WI38 (cell line): ENCODE measurements at regions not wholly inside any gene's neighbourhood (a gene's known extent, or its start where the extent isn't known, plus 50 kb on each side); places are given as distances from the start of the nearest gene placed in this dataset.

Experiments
- H3K4me3 ChIP-seq: 2 replicates; pipeline ENCODE4 v1.5.1; 2011; ENCODE audit warnings: low read depth, mild to moderate bottlenecking, control low read depth, low read length
- CTCF ChIP-seq: IDR thresholded peaks from 2 replicates; pipeline ENCODE4 v1.5.1; 2012; ENCODE audit warnings: low read depth, mild to moderate bottlenecking, control low read depth, low read length

- H3K4me3 ChIP-seq, result no peak overlapping the region
- no peak for TF ChIP-seq CTCF
Observed at GRCh38 chr22:47325249-47325648, 562.8 kb downstream of the TBC1D22A start.

DNA sequence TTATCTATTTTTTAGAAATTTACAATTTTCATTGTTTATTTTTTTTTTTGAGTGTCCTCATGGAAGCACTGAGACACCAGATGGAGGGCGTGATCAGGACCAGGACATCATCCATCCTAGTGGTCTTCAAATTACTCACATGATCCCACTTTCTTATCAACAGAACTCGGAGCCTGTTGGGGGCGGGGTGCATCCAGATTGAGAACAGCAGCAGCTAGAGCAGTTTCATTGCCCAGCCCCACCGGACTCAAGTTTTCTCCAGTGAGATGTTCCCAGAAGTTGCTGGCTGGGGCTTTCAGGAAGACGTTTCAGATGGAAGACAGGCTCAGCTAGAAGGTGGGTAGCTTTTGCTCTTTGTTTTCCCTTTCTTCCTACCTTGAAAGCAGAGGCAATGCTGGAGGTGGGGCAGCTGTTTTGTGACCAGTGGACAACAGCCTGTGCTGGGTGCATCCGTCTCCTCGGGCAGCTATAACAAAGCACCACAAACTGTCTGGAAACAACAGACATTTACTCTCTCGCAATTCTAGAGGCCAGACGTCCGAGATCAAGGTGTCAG is 562.1 kb downstream of the TBC1D22A start:
- no peak for TF ChIP-seq CTCF
- no peak overlapping the region for H3K4me3 ChIP-seq

DNA sequence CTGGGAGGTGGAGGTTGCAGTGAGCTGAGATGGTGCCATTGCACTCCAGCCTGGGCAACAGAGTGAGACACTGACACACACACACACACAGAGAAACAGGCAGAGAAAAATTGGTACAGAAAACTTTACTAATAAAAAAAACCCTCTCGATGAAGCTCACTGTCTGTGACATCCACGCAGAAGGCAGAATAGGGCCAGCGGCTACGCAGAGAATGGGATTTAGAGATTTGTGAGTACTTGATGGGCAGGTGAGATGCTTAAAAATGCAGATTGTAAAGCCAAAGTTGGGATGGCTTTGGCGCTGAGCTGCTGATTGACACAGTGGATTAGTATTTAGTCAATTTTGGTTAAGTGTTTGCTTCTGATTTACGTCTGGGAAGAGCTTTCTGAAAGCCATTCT is 561.1 kb downstream of the TBC1D22A start:
- H3K4me3 ChIP-seq, result no peak overlapping the region
- no peak for TF ChIP-seq CTCF

GRCh38 chr22:47322854-47323253 is 560.4 kb downstream of the TBC1D22A start:
- no peak overlapping the region for H3K4me3 ChIP-seq
- no peak for TF ChIP-seq CTCF

DNA sequence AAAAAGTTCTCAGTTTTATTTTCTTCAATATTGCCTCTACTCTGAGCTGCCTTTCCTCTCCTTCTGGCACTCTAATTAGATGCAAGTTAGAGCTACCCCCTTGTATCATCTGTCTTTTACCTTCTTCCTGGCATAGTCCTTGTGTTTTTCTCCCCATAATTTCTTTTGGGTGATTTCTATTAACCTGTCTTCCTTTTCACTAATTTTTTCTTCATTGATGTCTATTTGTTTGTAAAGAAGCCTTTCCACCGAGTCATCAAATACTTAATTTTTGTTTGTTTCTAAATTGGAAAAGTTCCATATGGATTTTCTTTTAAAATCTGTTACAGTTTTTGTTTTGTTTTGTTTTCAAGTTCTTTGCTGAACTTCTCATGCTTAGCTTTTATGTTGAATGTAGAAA is 558.1 kb downstream of the TBC1D22A start:
- no peak for TF ChIP-seq CTCF
- no peak overlapping the region for H3K4me3 ChIP-seq

- TF ChIP-seq CTCF, result no peak
- H3K4me3 ChIP-seq, result no peak overlapping the region
Observed at GRCh38 chr22:47318041-47318737, 555.7 kb downstream of the TBC1D22A start.

DNA sequence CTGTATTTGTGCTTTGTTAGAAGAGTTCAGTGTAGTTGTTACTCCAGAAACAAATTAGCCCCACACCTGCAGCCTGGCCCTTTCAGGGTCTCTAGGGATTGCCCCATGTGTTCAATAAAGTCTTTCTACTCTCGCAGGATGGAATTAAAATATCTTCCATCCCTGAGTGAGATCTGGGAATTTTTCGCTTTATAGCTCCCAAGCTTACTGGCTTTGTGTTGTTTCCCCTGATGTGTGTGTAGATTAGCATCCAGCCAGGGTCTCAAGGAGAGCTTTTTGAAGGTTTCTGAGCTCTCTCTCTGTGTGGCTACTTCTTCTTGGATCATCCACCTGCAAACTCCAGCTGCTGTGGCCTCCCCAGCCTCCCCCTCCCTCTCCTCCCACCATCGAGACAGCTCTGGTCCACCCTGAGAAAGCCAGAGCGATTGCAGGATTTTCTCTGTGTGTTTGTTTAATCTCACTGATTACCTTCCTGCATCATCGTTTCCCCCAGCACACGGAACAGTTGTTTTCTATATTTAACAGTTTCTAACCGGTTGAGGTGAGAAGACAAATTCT is 553.5 kb downstream of the TBC1D22A start:
- TF ChIP-seq CTCF, result no peak
- H3K4me3 ChIP-seq, result no peak overlapping the region
